NCI-H226 (cell line): ENCODE measurements at regions not wholly inside any gene's neighbourhood (a gene's known extent, or its start where the extent isn't known, plus 50 kb on each side); places are given as distances from the start of the nearest gene placed in this dataset.

ENCODE experiments used
- DNase-seq: peaks from one replicate; pipeline ENCODE4 v3.0.0-alpha.2; 2015

DNA sequence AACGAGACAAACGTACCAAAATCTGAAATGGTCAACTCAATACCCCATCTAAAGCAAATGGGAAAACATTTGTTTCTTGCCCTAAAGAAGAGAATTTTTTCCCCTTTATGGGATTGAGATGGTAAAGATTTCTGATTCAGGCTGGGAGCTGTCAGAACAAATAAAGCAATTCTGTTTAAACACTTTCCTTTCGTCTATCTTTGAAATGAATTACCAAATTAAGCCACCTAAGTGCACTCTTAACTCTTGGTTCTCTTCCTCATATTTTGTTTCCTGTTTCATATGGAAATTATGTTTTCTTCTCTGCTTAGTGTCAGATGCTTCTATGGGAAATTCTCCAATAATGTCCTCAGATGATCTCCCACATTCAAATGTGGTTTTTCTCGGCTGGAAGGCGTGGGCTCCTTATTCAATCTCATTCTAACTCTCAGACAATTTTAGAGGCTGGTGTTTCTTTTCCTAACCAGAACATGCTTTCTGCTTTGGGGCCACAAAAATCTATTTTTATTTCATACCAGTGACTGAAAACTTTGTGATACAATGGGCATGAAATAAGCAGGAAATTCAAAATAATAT lies 50.3 kb upstream of the HPF1 start:
- no peak for DNase-seq
